ENCODE measurements at regions not wholly inside any gene's neighbourhood (a gene's known extent, or its start where the extent isn't known, plus 50 kb on each side); places are given as distances from the start of the nearest gene placed in this dataset.

GRCh38 chr9:2913026-2913425, 69.1 kb upstream of the PUM3 start:
- peaks cover 17 to 27% of the 10 kb centered on the region in 2 donors for H3K27me3 Mint-ChIP-seq
- WGBS (ENCODE audit: insufficient coverage) = 83% methylated on average over 1 of the region's 2 CpGs
- H3K9me3 Mint-ChIP-seq = peaks cover 0 to 9% (median 0%) of the 10 kb centered on the region in 3 donors
- H3K4me1 Mint-ChIP-seq = no peaks in the 10 kb centered on the region
- ChIA-PET POLR2A (no interaction called here), CTCF (no interaction called here)
- no peaks in the 10 kb centered on the region for H3K4me1 ChIP-seq (ENCODE audit: control insufficient read depth in 1 of 2, extremely low read depth in 1 of 2, insufficient read depth in 2 of 2, low read length in 2 of 2)
- no peaks in the 10 kb centered on the region for H3K36me3 Mint-ChIP-seq
- H3K4me3 ChIP-seq (ENCODE audit: control insufficient read depth in 1 of 2, extremely low read depth in 1 of 2, low read length in 1 of 2) = no peak overlapping the region
- DNase-seq = no peak
- H3K27ac ChIP-seq (ENCODE audit: low read length) = no peak overlapping the region
- H3K9me3 ChIP-seq = no peaks in the 10 kb centered on the region
- no peak overlapping the region for H3K27ac Mint-ChIP-seq
- ATAC-seq (replicated peaks in 1 of 4) = no peak
- no peak overlapping the region for H3K4me3 Mint-ChIP-seq
- no peaks in the 10 kb centered on the region for H3K36me3 ChIP-seq (ENCODE audit: control insufficient read depth in 2 of 2, extremely low read depth in 1 of 2, insufficient read depth in 1 of 2, low read length in 1 of 2)
- peaks cover 2 to 3% of the 10 kb centered on the region in 2 experiments for H3K27me3 ChIP-seq (replicated peaks in 1 of 2; ENCODE audit: control insufficient read depth in 2 of 2, extremely low read depth in 1 of 2, insufficient read depth in 2 of 2, low read length in 1 of 2)

GRCh38 chr9:2907411-2907810, 63.5 kb upstream of the PUM3 start:
- H3K4me1 ChIP-seq (ENCODE audit: control insufficient read depth in 1 of 2, extremely low read depth in 1 of 2, insufficient read depth in 2 of 2, low read length in 2 of 2) = no peaks in the 10 kb centered on the region
- POLR2A ChIA-PET = interaction anchor here in 1 of 2 donors (0.5 kb wide), 1 partner anchor 280 kb away, joined by 4 read pairs; no protein-coding TSS in a partner anchor
- Mint-ChIP-seq H3K36me3 (no peaks in the 10 kb centered on the region), H3K4me1 (no peaks in the 10 kb centered on the region), H3K9me3 (no peaks in the 10 kb centered on the region), H3K27ac (no peak overlapping the region), H3K27me3 (peaks cover 16 to 30% of the 10 kb centered on the region in 2 donors), H3K4me3 (no peak overlapping the region)
- H3K4me3 ChIP-seq (ENCODE audit: control insufficient read depth in 1 of 2, extremely low read depth in 1 of 2, low read length in 1 of 2) = no peak overlapping the region
- no peak for ATAC-seq (replicated peaks in 1 of 4)
- WGBS (ENCODE audit: insufficient coverage) = no CpG with 5 or more reads among the region's 1 CpG
- peaks cover under 1 to 7% of the 10 kb centered on the region in 2 experiments for H3K27me3 ChIP-seq (replicated peaks in 1 of 2; ENCODE audit: control insufficient read depth in 2 of 2, extremely low read depth in 1 of 2, insufficient read depth in 2 of 2, low read length in 1 of 2)
- no peaks in the 10 kb centered on the region for H3K36me3 ChIP-seq (ENCODE audit: control insufficient read depth in 2 of 2, extremely low read depth in 1 of 2, insufficient read depth in 1 of 2, low read length in 1 of 2)
- CTCF ChIA-PET = no interaction called here
- no peak for DNase-seq
- no peaks in the 10 kb centered on the region for H3K9me3 ChIP-seq
- no peak overlapping the region for H3K27ac ChIP-seq (ENCODE audit: low read length)

GRCh38 chr9:2904242-2904930, 60.5 kb upstream of the PUM3 start:
- H3K9me3 Mint-ChIP-seq = peaks cover 0 to 5% (median 3%) of the 10 kb centered on the region in 3 donors
- Histone ChIP-seq H3K27ac (ENCODE audit: low read length) (no peak overlapping the region), H3K4me3 (ENCODE audit: control insufficient read depth in 1 of 2, extremely low read depth in 1 of 2, low read length in 1 of 2) (no peak overlapping the region), H3K36me3 (ENCODE audit: control insufficient read depth in 2 of 2, extremely low read depth in 1 of 2, insufficient read depth in 1 of 2, low read length in 1 of 2) (no peaks in the 10 kb centered on the region), H3K4me1 (ENCODE audit: control insufficient read depth in 1 of 2, extremely low read depth in 1 of 2, insufficient read depth in 2 of 2, low read length in 2 of 2) (no peaks in the 10 kb centered on the region), H3K27me3 (replicated peaks in 1 of 2; ENCODE audit: control insufficient read depth in 2 of 2, extremely low read depth in 1 of 2, insufficient read depth in 2 of 2, low read length in 1 of 2) (peaks cover 0 to 7% of the 10 kb centered on the region in 2 experiments), H3K9me3 (no peaks in the 10 kb centered on the region)
- H3K27ac Mint-ChIP-seq = no peak overlapping the region
- CTCF ChIA-PET = no interaction called here
- no peaks in the 10 kb centered on the region for H3K36me3 Mint-ChIP-seq
- POLR2A ChIA-PET = interaction anchor here in 1 of 2 donors (0.6 kb wide), 1 partner anchor 838 kb away, joined by 3 read pairs; no protein-coding TSS in a partner anchor
- DNase-seq (no peak), ATAC-seq (replicated peaks in 1 of 4) (no peak)
- no peak overlapping the region for H3K4me3 Mint-ChIP-seq
- no peaks in the 10 kb centered on the region for H3K4me1 Mint-ChIP-seq
- peaks cover 11 to 23% of the 10 kb centered on the region in 2 donors for H3K27me3 Mint-ChIP-seq
- 60% methylated on average over 1 of the region's 2 CpGs for WGBS (ENCODE audit: insufficient coverage)

Data from T-cell (primary cell).